H9 (cell line): ENCODE measurements at regions not wholly inside any gene's neighbourhood (a gene's known extent, or its start where the extent isn't known, plus 50 kb on each side); places are given as distances from the start of the nearest gene placed in this dataset.
A peak's percentile ranks its signal among the peaks of the same experiment; 100 is the strongest.
"Not testable (repeated sequence)": the region's sequence is repeated elsewhere in the genome, so short reads cannot be mapped to it uniquely, and the experiment has no call there.

Experiments used
- DNase-seq: peaks from one replicate; pipeline ENCODE4 v3.0.0-alpha.2; 2017
- H2AFZ ChIP-seq: one replicate; pipeline ENCODE4 v1.6.1; 2013; ENCODE audit warnings: mild to moderate bottlenecking, low read length, control low read depth, moderate library complexity
- H2AK5ac ChIP-seq: 2 replicates; pipeline ENCODE4 v1.6.1; 2013; ENCODE audit warnings: low read length, control low read depth, mixed read lengths; ENCODE audit not compliant: insufficient read length
- H2BK120ac ChIP-seq: one replicate; pipeline ENCODE4 v1.6.1; 2013; ENCODE audit warnings: low read depth, mild to moderate bottlenecking, low read length, control low read depth, inconsistent platforms; ENCODE audit not compliant: poor library complexity, severe bottlenecking
- H2BK12ac ChIP-seq: 2 replicates; pipeline ENCODE4 v1.6.1; 2013; ENCODE audit warnings: low read length, control low read depth, mixed read lengths, low read depth; ENCODE audit not compliant: insufficient read length
- H2BK15ac ChIP-seq: 2 replicates; pipeline ENCODE4 v1.6.1; 2013; ENCODE audit warnings: low read depth, low read length, control low read depth
- H2BK20ac ChIP-seq: one replicate; pipeline ENCODE4 v1.6.1; 2013; ENCODE audit warnings: low read depth, mild to moderate bottlenecking, low read length, control low read depth, inconsistent platforms; ENCODE audit not compliant: poor library complexity, severe bottlenecking
- H2BK5ac ChIP-seq: 2 replicates; pipeline ENCODE4 v1.6.1; 2013; ENCODE audit warnings: low read length, control low read depth, mixed read lengths; ENCODE audit not compliant: insufficient read length
- H3K14ac ChIP-seq: 2 replicates; pipeline ENCODE4 v1.6.1; 2013; ENCODE audit warnings: low read length, control low read depth; ENCODE audit not compliant: insufficient read depth
- H3K18ac ChIP-seq: 2 replicates; pipeline ENCODE4 v1.6.1; 2013; ENCODE audit warnings: low read depth, mild to moderate bottlenecking, mixed read lengths, low read length, control low read depth; ENCODE audit not compliant: insufficient read length
- H3K23ac ChIP-seq: 2 replicates; pipeline ENCODE4 v1.6.1; 2013; ENCODE audit warnings: low read length, control low read depth, mixed read lengths, low read depth; ENCODE audit not compliant: insufficient read length
- H3K23me2 ChIP-seq: 2 replicates; pipeline ENCODE4 v1.6.1; 2013; ENCODE audit warnings: low read depth, mild to moderate bottlenecking, mixed read lengths, low read length, control low read depth; ENCODE audit not compliant: insufficient read length, poor library complexity, severe bottlenecking
- H3K27ac ChIP-seq: 2 replicates; pipeline ENCODE4 v1.5.1; 2013; ENCODE audit warnings: low read length, control low read depth, mixed read lengths, low read depth; ENCODE audit not compliant: insufficient read length
- H3K27me3 ChIP-seq: 2 replicates; pipeline ENCODE4 v1.6.1; 2013; ENCODE audit warnings: low read length, control low read depth, inconsistent platforms; ENCODE audit not compliant: insufficient read depth
- H3K4ac ChIP-seq: 2 replicates; pipeline ENCODE4 v1.6.1; 2013; ENCODE audit warnings: low read depth, mild to moderate bottlenecking, control low read depth, inconsistent platforms, low read length, moderate library complexity
- H3K4me1 ChIP-seq: 2 replicates; pipeline ENCODE4 v1.6.1; 2013; ENCODE audit warnings: low read length, control low read depth, inconsistent platforms; ENCODE audit not compliant: insufficient read depth
- H3K4me2 ChIP-seq: 2 replicates; pipeline ENCODE4 v1.6.1; 2013; ENCODE audit warnings: low read length, control low read depth, mixed read lengths; ENCODE audit not compliant: insufficient read length, insufficient read depth
- H3K56ac ChIP-seq: 2 replicates; pipeline ENCODE4 v1.6.1; 2013; ENCODE audit warnings: low read depth, mild to moderate bottlenecking, mixed read lengths, low read length, control low read depth; ENCODE audit not compliant: insufficient read length
- H3K79me1 ChIP-seq: 2 replicates; pipeline ENCODE4 v1.6.1; 2013; ENCODE audit warnings: low read depth, mild to moderate bottlenecking, moderate library complexity, low read length, control low read depth, inconsistent platforms; ENCODE audit not compliant: insufficient read depth, poor library complexity, severe bottlenecking
- H3K79me2 ChIP-seq: 2 replicates; pipeline ENCODE4 v1.6.1; 2013; ENCODE audit warnings: low read length, control low read depth, inconsistent platforms; ENCODE audit not compliant: insufficient read depth
- H3K9ac ChIP-seq: 2 replicates; pipeline ENCODE4 v1.6.1; 2013; ENCODE audit warnings: low read length, control low read depth, mixed read lengths; ENCODE audit not compliant: insufficient read length; ENCODE audit errors: extremely low read depth
- H3K9me3 ChIP-seq: one replicate; pipeline ENCODE4 v1.6.1; 2013; ENCODE audit warnings: low read depth, low read length, inconsistent platforms; ENCODE audit not compliant: control insufficient read depth
- H3T11ph ChIP-seq: one replicate; pipeline ENCODE4 v1.6.1; 2013; ENCODE audit warnings: mild to moderate bottlenecking, low read length, control low read depth, inconsistent platforms
- H4K20me1 ChIP-seq: one replicate; pipeline ENCODE4 v1.6.1; 2013; ENCODE audit not compliant: control insufficient read depth, insufficient read length, insufficient read depth
- H4K5ac ChIP-seq: 2 replicates; pipeline ENCODE4 v1.6.1; 2013; ENCODE audit warnings: low read depth, mild to moderate bottlenecking, mixed read lengths, low read length, control low read depth; ENCODE audit not compliant: insufficient read length
- H4K8ac ChIP-seq: replicated peaks from 2 replicates; pipeline ENCODE4 v1.6.1; 2013; ENCODE audit warnings: low read length, control low read depth, mixed read lengths, low read depth; ENCODE audit not compliant: insufficient read length
- H4K91ac ChIP-seq: 2 replicates; pipeline ENCODE4 v1.6.1; 2013; ENCODE audit warnings: low read depth, mild to moderate bottlenecking, moderate library complexity, mixed read lengths, low read length, control low read depth; ENCODE audit not compliant: insufficient read length
- H3K27ac Mint-ChIP-seq, 3 experiments: 2 replicates in 2 of 3; 3 replicates in 1 of 3; pipeline ENCODE4 v1.8.0; 2020 to 2021; ENCODE audit warnings: mixed read lengths in 3 of 3, mild to moderate bottlenecking in 1 of 3, moderate library complexity in 1 of 3
- H3K27me3 Mint-ChIP-seq: 2 replicates; pipeline ENCODE4 v1.8.0; 2021; ENCODE audit warnings: low read depth, mild to moderate bottlenecking, moderate library complexity, mixed read lengths
- H3K36me3 Mint-ChIP-seq, 3 experiments: 2 replicates in 2 of 3; 3 replicates in 1 of 3; pipeline ENCODE4 v1.8.0; 2020 to 2021; ENCODE audit warnings: low read depth in 3 of 3, mixed read lengths in 3 of 3; ENCODE audit not compliant: insufficient read depth in 1 of 3
- H3K4me1 Mint-ChIP-seq, 2 experiments: 2 replicates each; pipeline ENCODE4 v1.8.0; 2020; ENCODE audit warnings: mixed read lengths in 2 of 2
- H3K4me3 Mint-ChIP-seq, 2 experiments: 2 replicates in 1 of 2; 3 replicates in 1 of 2; pipeline ENCODE4 v1.8.0; 2020 to 2021; ENCODE audit warnings: mild to moderate bottlenecking in 2 of 2, mixed read lengths in 2 of 2, moderate library complexity in 1 of 2
- H3K9me3 Mint-ChIP-seq, 2 experiments: 2 replicates in 1 of 2; 3 replicates in 1 of 2; pipeline ENCODE4 v1.8.0; 2020; ENCODE audit warnings: mild to moderate bottlenecking in 2 of 2, mixed read lengths in 2 of 2, moderate library complexity in 1 of 2
- WGBS: extraction: QIAGEN DNeasy Blood & Tissue Kit; methylation state at CpG from one replicate; pipeline ENCODE4 v1.1.7; 2013; ENCODE audit warnings: missing lambda C conversion rate, low lambda C conversion rate, mixed read lengths; ENCODE audit not compliant: insufficient read length; ENCODE audit errors: extremely low coverage; 5-methylcytosine and 5-hydroxymethylcytosine counted together
- TF ChIP-seq, protein P1 (sequence below): fragments of 200-600 bp; sonication (generic); conservative IDR thresholded peaks from 3 replicates; pipeline ENCODE4 v1.8.0; 2021; ENCODE audit warnings: antibody characterized with exemption, mild to moderate bottlenecking

DNA sequence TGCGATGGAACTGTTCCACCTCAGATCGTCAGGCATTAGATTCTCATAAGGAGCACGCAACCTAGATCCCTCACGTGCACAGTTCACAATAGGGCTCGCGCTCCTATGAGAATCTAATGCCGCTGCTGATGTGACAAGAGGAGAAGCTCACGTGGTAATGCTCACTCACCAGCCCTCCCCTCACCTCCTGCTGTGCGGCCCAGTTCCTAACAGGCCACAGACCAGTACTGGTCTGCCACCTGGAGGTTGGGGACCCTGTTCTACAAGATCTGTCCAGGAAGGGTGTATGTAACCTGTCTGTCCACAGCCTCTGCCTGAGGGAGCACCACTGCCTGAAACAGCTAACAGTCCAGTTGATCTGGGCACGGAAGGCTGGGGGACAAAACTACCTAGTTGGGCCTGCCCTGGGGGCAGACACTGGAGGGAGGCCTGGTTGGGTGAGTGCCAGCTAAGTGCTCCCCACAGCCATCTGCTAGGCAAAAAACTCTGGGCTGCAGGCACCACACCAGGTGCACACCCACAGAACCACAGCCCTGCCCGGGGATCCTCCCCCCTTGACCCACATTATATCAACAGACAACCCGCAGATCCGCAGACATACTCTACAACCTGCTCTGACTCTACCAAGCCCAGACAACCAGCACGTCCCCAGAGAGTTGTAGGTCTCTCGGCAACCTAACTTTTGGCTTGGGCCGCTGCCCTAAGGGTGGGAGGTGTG lies 80.7 kb downstream of the TBC1D28 start:
- not testable (repeated sequence) for H4K5ac ChIP-seq, H3K4me3 Mint-ChIP-seq, H3K9me3 Mint-ChIP-seq, H3K56ac ChIP-seq, H3K4ac ChIP-seq, H2BK15ac ChIP-seq, H2BK120ac ChIP-seq, H3K14ac ChIP-seq, H3K27ac Mint-ChIP-seq, H4K20me1 ChIP-seq, H3K27me3 Mint-ChIP-seq, H3K9ac ChIP-seq, H3K27ac ChIP-seq, H2BK5ac ChIP-seq, H2BK20ac ChIP-seq, H3K79me1 ChIP-seq, H3K23me2 ChIP-seq, H3K4me1 ChIP-seq, H3K9me3 ChIP-seq, H2BK12ac ChIP-seq, H3T11ph ChIP-seq, H2AK5ac ChIP-seq, H2AFZ ChIP-seq, H3K27me3 ChIP-seq, H3K23ac ChIP-seq, H3K18ac ChIP-seq, H3K79me2 ChIP-seq, H4K91ac ChIP-seq, H4K8ac ChIP-seq, H3K36me3 Mint-ChIP-seq, H3K4me2 ChIP-seq
- peaks cover 27 to 32% of the 10 kb centered on the region in 2 experiments for H3K4me1 Mint-ChIP-seq
- DNase-seq = peak; percentile 28
- WGBS = no CpG with 5 or more reads among the region's 16 CpGs
- TF ChIP-seq, protein P1, sequence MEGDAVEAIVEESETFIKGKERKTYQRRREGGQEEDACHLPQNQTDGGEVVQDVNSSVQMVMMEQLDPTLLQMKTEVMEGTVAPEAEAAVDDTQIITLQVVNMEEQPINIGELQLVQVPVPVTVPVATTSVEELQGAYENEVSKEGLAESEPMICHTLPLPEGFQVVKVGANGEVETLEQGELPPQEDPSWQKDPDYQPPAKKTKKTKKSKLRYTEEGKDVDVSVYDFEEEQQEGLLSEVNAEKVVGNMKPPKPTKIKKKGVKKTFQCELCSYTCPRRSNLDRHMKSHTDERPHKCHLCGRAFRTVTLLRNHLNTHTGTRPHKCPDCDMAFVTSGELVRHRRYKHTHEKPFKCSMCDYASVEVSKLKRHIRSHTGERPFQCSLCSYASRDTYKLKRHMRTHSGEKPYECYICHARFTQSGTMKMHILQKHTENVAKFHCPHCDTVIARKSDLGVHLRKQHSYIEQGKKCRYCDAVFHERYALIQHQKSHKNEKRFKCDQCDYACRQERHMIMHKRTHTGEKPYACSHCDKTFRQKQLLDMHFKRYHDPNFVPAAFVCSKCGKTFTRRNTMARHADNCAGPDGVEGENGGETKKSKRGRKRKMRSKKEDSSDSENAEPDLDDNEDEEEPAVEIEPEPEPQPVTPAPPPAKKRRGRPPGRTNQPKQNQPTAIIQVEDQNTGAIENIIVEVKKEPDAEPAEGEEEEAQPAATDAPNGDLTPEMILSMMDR = 0 out of 3 replicates have a peak, but pooled peaks have one; percentile 18
